H1 (cell line): ENCODE measurements at regions not wholly inside any gene's neighbourhood (a gene's known extent, or its start where the extent isn't known, plus 50 kb on each side); places are given as distances from the start of the nearest gene placed in this dataset.

Source experiments
- BCL11A ChIP-seq, 2 experiments: IDR thresholded peaks; one replicate each; pipeline ENCODE4 v1.6.1; 2011; ENCODE audit warnings: low read depth in 2 of 2, low read length in 2 of 2, mild to moderate bottlenecking in 2 of 2
- CEBPB ChIP-seq: IDR thresholded peaks from 2 replicates; pipeline ENCODE4 v1.6.1; 2012; ENCODE audit warnings: low read depth, low read length
- CTCF ChIP-seq, 3 experiments: IDR thresholded peaks; 1 replicate in 2 of 3; 2 replicates in 1 of 3; pipeline versions ENCODE4 v1.5.1 to v1.6.1; 2011; ENCODE audit warnings: low read length in 3 of 3, mild to moderate bottlenecking in 3 of 3, inconsistent platforms in 2 of 3, low read depth in 1 of 3, moderate library complexity in 1 of 3; ENCODE audit not compliant: insufficient read depth in 1 of 3; ENCODE audit errors: control extremely low read depth in 1 of 3
- EZH2 ChIP-seq: fragments of 200-600 bp; sonication (generic); IDR thresholded peaks from 2 replicates; pipeline ENCODE4 v1.7.1; 2012; ENCODE audit warnings: low read depth, mild to moderate bottlenecking, moderate library complexity, low read length, inconsistent platforms; ENCODE audit not compliant: severe bottlenecking
- POLR2A ChIP-seq, 2 experiments: IDR thresholded peaks; 1 replicate in 1 of 2; 2 replicates in 1 of 2; pipeline ENCODE4 v1.6.1; 2011; ENCODE audit warnings: low read depth in 2 of 2, low read length in 2 of 2, mild to moderate bottlenecking in 2 of 2; ENCODE audit errors: control extremely low read depth in 1 of 2
- POLR2AphosphoS5 ChIP-seq: IDR thresholded peaks from 2 replicates; pipeline ENCODE4 v1.6.1; 2011; ENCODE audit warnings: low read depth, low read length
- POU5F1 ChIP-seq: IDR thresholded peaks from 2 replicates; pipeline ENCODE4 v1.6.1; 2011; ENCODE audit warnings: low read depth, mild to moderate bottlenecking, low read length, moderate library complexity
- SP1 ChIP-seq: IDR thresholded peaks from 2 replicates; pipeline ENCODE4 v1.6.1; 2011; ENCODE audit warnings: low read depth, low read length
- TAF1 ChIP-seq: IDR thresholded peaks from 2 replicates; pipeline ENCODE4 v1.6.1; 2011; ENCODE audit warnings: mild to moderate bottlenecking, low read depth, low read length
- YY1 ChIP-seq: IDR thresholded peaks from 2 replicates; pipeline ENCODE4 v1.6.1; 2011; ENCODE audit warnings: low read depth, mild to moderate bottlenecking, low read length
- ZNF274 ChIP-seq: IDR thresholded peaks from 2 replicates; pipeline ENCODE4 v1.7.0; 2012; ENCODE audit warnings: low read length, borderline replicate concordance; ENCODE audit errors: extremely low read depth
- TF ChIP-seq, protein P1 (sequence below): IDR thresholded peaks from 2 replicates; pipeline ENCODE4 v1.6.1; 2011; ENCODE audit warnings: low read length, improper control_type of control experiment
- TF ChIP-seq, protein P2 (sequence below): IDR thresholded peaks from 2 replicates; pipeline ENCODE4 v1.6.1; 2012; ENCODE audit warnings: low read length, inconsistent platforms

GRCh38 chr16:58889516-58889915 lies 155.4 kb upstream of the GOT2 start:
- TF ChIP-seq CEBPB: no peak
- TF ChIP-seq CTCF (IDR thresholded peaks at IDR 0.05; ENCODE audit: control extremely low read depth in 1 of 3, insufficient read depth in 1 of 3, low read depth in 1 of 3, low read length in 3 of 3): no peak
- TF ChIP-seq POLR2AphosphoS5: no peak
- TF ChIP-seq SP1: no peak
- TF ChIP-seq POLR2A (IDR thresholded peaks at IDR 0.05; ENCODE audit: control extremely low read depth in 1 of 2, low read depth in 2 of 2, low read length in 2 of 2): no peak
- no peak for TF ChIP-seq YY1
- TF ChIP-seq, protein P1, sequence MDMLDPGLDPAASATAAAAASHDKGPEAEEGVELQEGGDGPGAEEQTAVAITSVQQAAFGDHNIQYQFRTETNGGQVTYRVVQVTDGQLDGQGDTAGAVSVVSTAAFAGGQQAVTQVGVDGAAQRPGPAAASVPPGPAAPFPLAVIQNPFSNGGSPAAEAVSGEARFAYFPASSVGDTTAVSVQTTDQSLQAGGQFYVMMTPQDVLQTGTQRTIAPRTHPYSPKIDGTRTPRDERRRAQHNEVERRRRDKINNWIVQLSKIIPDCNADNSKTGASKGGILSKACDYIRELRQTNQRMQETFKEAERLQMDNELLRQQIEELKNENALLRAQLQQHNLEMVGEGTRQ: no peak
- no peak for TF ChIP-seq TAF1
- no peak for TF ChIP-seq POU5F1
- TF ChIP-seq, protein P2, sequence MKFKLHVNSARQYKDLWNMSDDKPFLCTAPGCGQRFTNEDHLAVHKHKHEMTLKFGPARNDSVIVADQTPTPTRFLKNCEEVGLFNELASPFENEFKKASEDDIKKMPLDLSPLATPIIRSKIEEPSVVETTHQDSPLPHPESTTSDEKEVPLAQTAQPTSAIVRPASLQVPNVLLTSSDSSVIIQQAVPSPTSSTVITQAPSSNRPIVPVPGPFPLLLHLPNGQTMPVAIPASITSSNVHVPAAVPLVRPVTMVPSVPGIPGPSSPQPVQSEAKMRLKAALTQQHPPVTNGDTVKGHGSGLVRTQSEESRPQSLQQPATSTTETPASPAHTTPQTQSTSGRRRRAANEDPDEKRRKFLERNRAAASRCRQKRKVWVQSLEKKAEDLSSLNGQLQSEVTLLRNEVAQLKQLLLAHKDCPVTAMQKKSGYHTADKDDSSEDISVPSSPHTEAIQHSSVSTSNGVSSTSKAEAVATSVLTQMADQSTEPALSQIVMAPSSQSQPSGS: no peak
- TF ChIP-seq EZH2: no peak
- no peak for TF ChIP-seq ZNF274
- TF ChIP-seq BCL11A (IDR thresholded peaks at IDR 0.05; ENCODE audit: low read depth in 2 of 2, low read length in 2 of 2): no peak
